GM12878 (cell line): ENCODE measurements at regions not wholly inside any gene's neighbourhood (a gene's known extent, or its start where the extent isn't known, plus 50 kb on each side); places are given as distances from the start of the nearest gene placed in this dataset.

Experiments
- ATAC-seq: fragments of 200-7000 bp; cut with Tn5 transposase; 3 replicates; pipeline ENCODE4 v1.9.1; 2020; ENCODE audit warnings: mild to moderate bottlenecking, moderate library complexity
- BruUV-seq: library from RNA; stranded (reverse); fragments of 400-500 nt; replicated peaks from 2 replicates; lab custom pipeline; 2021; lab: Mats Ljungman, UMichigan
- CTCF ChIA-PET: fragments of 300-600 bp; sonication (Branson Sonifier 250); formaldehyde crosslinking; extraction: SDS; loops from one replicate; lab custom pipeline; 2021; ENCODE audit warnings: inconsistent platforms; lab: Yijun Ruan, JAX
- POLR2A ChIA-PET: fragments of 350-600 bp; formaldehyde crosslinking; extraction: SDS; loops from one replicate; lab custom pipeline; 2021; ENCODE audit warnings: inconsistent platforms; lab: Charles Lee
- RAD21 ChIA-PET: fragments of 300-600 bp; sonication (Branson Sonifier 250); formaldehyde crosslinking; loops from one replicate; lab custom pipeline; 2023; ENCODE audit warnings: antibody characterized with exemption; ENCODE audit not compliant: unreplicated experiment; lab: Charles Lee
- SMC1A ChIA-PET: fragments of 300-600 bp; sonication (Branson Sonifier 250); formaldehyde crosslinking; loops from one replicate; lab custom pipeline; 2023; ENCODE audit not compliant: unreplicated experiment, uncharacterized antibody; lab: Charles Lee
- DNase-seq: peaks from one replicate; pipeline ENCODE4 v3.0.0-alpha.2; 2011; ENCODE audit warnings: low read depth, low spot score
- FAIRE-seq: peaks from 3 replicates; lab custom pipeline; 2011; peaks lifted over from hg19 to GRCh38; lab: Jason Lieb, UNC
- H2AFZ ChIP-seq: 2 replicates; pipeline ENCODE4 v1.6.0; 2011; ENCODE audit warnings: low read depth, low read length, control low read depth; ENCODE audit not compliant: control insufficient read depth
- H3K27ac ChIP-seq: 2 replicates; pipeline ENCODE4 v1.5.1; 2011; ENCODE audit warnings: control low read depth; ENCODE audit not compliant: control insufficient read depth, insufficient read depth
- H3K27me3 ChIP-seq, 2 experiments: replicated peaks in 1 of 2; 2 replicates each; pipeline versions ENCODE4 v1.6.0 to v1.6.1; 2011; ENCODE audit warnings: low read length in 1 of 2; ENCODE audit not compliant: control insufficient read depth in 2 of 2, insufficient read depth in 2 of 2
- H3K36me3 ChIP-seq, 2 experiments: 2 replicates each; pipeline ENCODE4 v1.5.1; 2011; ENCODE audit warnings: low read length in 1 of 2; ENCODE audit not compliant: control insufficient read depth in 2 of 2, insufficient read depth in 2 of 2
- H3K4me1 ChIP-seq: 2 replicates; pipeline ENCODE4 v1.6.1; 2011; ENCODE audit warnings: mild to moderate bottlenecking, low read length, moderate library complexity, mixed read lengths; ENCODE audit not compliant: control insufficient read depth, insufficient read depth
- H3K4me2 ChIP-seq: 2 replicates; pipeline ENCODE4 v1.6.0; 2011; ENCODE audit warnings: control low read depth; ENCODE audit not compliant: control insufficient read depth, insufficient read depth
- H3K4me3 ChIP-seq: fragments of 200-600 bp; sonication (generic); 2 replicates; pipeline ENCODE4 v1.5.1; 2016
- H3K79me2 ChIP-seq: 2 replicates; pipeline ENCODE4 v1.6.0; 2011; ENCODE audit warnings: low read length; ENCODE audit not compliant: control insufficient read depth, insufficient read depth
- H3K9ac ChIP-seq: 2 replicates; pipeline ENCODE4 v1.8.0; 2011; ENCODE audit warnings: low read length, control low read depth, mixed read lengths; ENCODE audit not compliant: control insufficient read depth, insufficient read depth
- H3K9me3 ChIP-seq: replicated peaks from 3 replicates; pipeline ENCODE4 v1.5.1; 2011; ENCODE audit warnings: mild to moderate bottlenecking, low read length; ENCODE audit not compliant: control insufficient read depth, insufficient read depth
- H4K20me1 ChIP-seq: 2 replicates; pipeline ENCODE4 v1.6.0; 2011; ENCODE audit not compliant: control insufficient read depth, insufficient read depth
- ATF7 ChIP-seq: fragments of 450-650 bp; IDR thresholded peaks from 2 replicates; pipeline ENCODE4 v1.6.1; 2016; ENCODE audit warnings: low read depth, mild to moderate bottlenecking
- CREB1 ChIP-seq: IDR thresholded peaks from 2 replicates; pipeline ENCODE4 v1.6.1; 2012; ENCODE audit warnings: low read depth, mild to moderate bottlenecking, inconsistent platforms
- EP300 ChIP-seq, 2 experiments: fragments of 150-350 bp in 1 of 2; IDR thresholded peaks; 2 replicates each; pipeline ENCODE4 v1.6.1; 2011 to 2012; ENCODE audit warnings: low read depth in 2 of 2, low read length in 2 of 2, borderline replicate concordance in 1 of 2, improper control_type of control experiment in 1 of 2, inconsistent platforms in 1 of 2; ENCODE audit not compliant: control insufficient read depth in 1 of 2
- NR2F1 ChIP-seq: fragments of 450-650 bp; conservative IDR thresholded peaks from 2 replicates; pipeline ENCODE4 v1.6.1; 2017; ENCODE audit warnings: mild to moderate bottlenecking
- POLR2A ChIP-seq: IDR thresholded peaks from 2 replicates; pipeline ENCODE4 v1.6.1; 2011; ENCODE audit warnings: low read depth, mild to moderate bottlenecking, low read length
- ZNF622 ChIP-seq: fragments of 450-650 bp; IDR thresholded peaks from 2 replicates; pipeline ENCODE4 v1.6.1; 2017; ENCODE audit warnings: mild to moderate bottlenecking, inconsistent platforms
- WGBS: methylation state at CpG from one replicate; pipeline ENCODE4 v1.1.6; 2016; ENCODE audit warnings: low lambda C conversion rate; ENCODE audit not compliant: insufficient replicate concordance, insufficient coverage; ENCODE audit errors: missing lambda C conversion rate; 5-methylcytosine and 5-hydroxymethylcytosine counted together
- in situ Hi-C: fragments of 300-500 bp; cut with MboI; formaldehyde crosslinking; loops from 9 replicates; pipeline ENCODE4 v1.14.3; 2018; ENCODE audit warnings: mixed read lengths
- intact Hi-C: fragments of 100-400 bp; cut with micrococcal nuclease; formaldehyde crosslinking; loops from one replicate; pipeline ENCODE4 v1.14.2; 2022; ENCODE audit not compliant: unreplicated experiment
- TF ChIP-seq, protein P1 (sequence below): fragments of 150-350 bp; IDR thresholded peaks from 2 replicates; pipeline ENCODE4 v1.6.1; 2016; ENCODE audit warnings: low read depth, low read length
- TF ChIP-seq, protein P2 (sequence below), 3 experiments: IDR thresholded peaks in 2 of 3; conservative IDR thresholded peaks in 1 of 3; 2 replicates each; pipeline ENCODE4 v1.5.1; 2011; ENCODE audit warnings: low read depth in 3 of 3, low read length in 3 of 3, mild to moderate bottlenecking in 3 of 3, control low read depth in 2 of 3, moderate library complexity in 2 of 3, inconsistent platforms in 1 of 3, mixed read lengths in 1 of 3; ENCODE audit not compliant: control insufficient read depth in 2 of 3, insufficient read depth in 1 of 3; ENCODE audit errors: extremely low read depth in 1 of 3
- TF ChIP-seq, protein P3 (sequence below): IDR thresholded peaks from 2 replicates; pipeline ENCODE4 v1.6.1; 2011; ENCODE audit warnings: borderline replicate concordance, low read depth, mild to moderate bottlenecking, moderate library complexity, mixed read lengths, low read length; ENCODE audit not compliant: insufficient read depth; ENCODE audit errors: extremely low read length
- TF ChIP-seq, protein P4 (sequence below): IDR thresholded peaks from 2 replicates; pipeline ENCODE4 v1.6.1; 2011; ENCODE audit warnings: low read depth, low read length, improper control_type of control experiment, borderline replicate concordance
- TF ChIP-seq, protein P5 (sequence below): fragments of 450-650 bp; IDR thresholded peaks from 2 replicates; pipeline ENCODE4 v1.6.1; 2018; ENCODE audit warnings: borderline replicate concordance, mild to moderate bottlenecking; ENCODE audit not compliant: partially characterized antibody

DNA sequence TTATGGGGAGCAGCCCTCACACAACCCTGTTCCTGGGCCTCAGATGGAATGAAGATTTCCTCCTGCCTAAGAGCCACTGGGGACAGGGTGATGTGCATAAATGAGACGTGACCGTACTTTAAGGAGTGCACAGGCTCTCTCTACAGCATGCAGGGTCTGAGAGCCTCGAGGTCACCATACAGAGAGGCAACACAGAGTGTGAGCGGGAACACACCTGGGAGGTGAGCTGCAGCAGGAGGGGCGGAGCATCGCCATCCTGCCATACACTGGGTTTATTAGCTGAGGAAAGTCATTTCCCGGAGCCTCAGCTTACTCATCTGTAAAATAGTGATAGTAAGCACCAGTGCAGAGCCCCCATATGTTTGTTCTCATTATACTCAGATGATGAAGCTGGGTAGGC lies 182.5 kb upstream of the RAD23B start:
- intact Hi-C loops (no loop called here), in situ Hi-C loops (no loop called here)
- ChIA-PET SMC1A (no interaction called here), POLR2A (no interaction called here), CTCF (no interaction called here), RAD21 (no interaction called here)
- ATAC-seq (no peak), DNase-seq (no peak), FAIRE-seq (no peak)
- Histone ChIP-seq H3K9me3 (no peaks in the 10 kb centered on the region), H4K20me1 (no peaks in the 10 kb centered on the region), H3K9ac (no peak overlapping the region), H2AFZ (no peak overlapping the region), H3K27ac (no peak overlapping the region), H3K4me2 (no peak overlapping the region), H3K79me2 (no peaks in the 10 kb centered on the region), H3K36me3 (no peaks in the 10 kb centered on the region), H3K27me3 (no peaks in the 10 kb centered on the region), H3K4me1 (no peaks in the 10 kb centered on the region), H3K4me3 (no peak overlapping the region)
- no TSS peak for BruUV-seq
- TF ChIP-seq, protein P1, sequence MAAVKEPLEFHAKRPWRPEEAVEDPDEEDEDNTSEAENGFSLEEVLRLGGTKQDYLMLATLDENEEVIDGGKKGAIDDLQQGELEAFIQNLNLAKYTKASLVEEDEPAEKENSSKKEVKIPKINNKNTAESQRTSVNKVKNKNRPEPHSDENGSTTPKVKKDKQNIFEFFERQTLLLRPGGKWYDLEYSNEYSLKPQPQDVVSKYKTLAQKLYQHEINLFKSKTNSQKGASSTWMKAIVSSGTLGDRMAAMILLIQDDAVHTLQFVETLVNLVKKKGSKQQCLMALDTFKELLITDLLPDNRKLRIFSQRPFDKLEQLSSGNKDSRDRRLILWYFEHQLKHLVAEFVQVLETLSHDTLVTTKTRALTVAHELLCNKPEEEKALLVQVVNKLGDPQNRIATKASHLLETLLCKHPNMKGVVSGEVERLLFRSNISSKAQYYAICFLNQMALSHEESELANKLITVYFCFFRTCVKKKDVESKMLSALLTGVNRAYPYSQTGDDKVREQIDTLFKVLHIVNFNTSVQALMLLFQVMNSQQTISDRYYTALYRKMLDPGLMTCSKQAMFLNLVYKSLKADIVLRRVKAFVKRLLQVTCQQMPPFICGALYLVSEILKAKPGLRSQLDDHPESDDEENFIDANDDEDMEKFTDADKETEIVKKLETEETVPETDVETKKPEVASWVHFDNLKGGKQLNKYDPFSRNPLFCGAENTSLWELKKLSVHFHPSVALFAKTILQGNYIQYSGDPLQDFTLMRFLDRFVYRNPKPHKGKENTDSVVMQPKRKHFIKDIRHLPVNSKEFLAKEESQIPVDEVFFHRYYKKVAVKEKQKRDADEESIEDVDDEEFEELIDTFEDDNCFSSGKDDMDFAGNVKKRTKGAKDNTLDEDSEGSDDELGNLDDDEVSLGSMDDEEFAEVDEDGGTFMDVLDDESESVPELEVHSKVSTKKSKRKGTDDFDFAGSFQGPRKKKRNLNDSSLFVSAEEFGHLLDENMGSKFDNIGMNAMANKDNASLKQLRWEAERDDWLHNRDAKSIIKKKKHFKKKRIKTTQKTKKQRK: no peak
- TF ChIP-seq, protein P2, sequence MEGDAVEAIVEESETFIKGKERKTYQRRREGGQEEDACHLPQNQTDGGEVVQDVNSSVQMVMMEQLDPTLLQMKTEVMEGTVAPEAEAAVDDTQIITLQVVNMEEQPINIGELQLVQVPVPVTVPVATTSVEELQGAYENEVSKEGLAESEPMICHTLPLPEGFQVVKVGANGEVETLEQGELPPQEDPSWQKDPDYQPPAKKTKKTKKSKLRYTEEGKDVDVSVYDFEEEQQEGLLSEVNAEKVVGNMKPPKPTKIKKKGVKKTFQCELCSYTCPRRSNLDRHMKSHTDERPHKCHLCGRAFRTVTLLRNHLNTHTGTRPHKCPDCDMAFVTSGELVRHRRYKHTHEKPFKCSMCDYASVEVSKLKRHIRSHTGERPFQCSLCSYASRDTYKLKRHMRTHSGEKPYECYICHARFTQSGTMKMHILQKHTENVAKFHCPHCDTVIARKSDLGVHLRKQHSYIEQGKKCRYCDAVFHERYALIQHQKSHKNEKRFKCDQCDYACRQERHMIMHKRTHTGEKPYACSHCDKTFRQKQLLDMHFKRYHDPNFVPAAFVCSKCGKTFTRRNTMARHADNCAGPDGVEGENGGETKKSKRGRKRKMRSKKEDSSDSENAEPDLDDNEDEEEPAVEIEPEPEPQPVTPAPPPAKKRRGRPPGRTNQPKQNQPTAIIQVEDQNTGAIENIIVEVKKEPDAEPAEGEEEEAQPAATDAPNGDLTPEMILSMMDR (IDR thresholded peaks at IDR 0.05 in 2 of 3, conservative IDR thresholded peaks at IDR 0.05 in 1 of 3; ENCODE audit: control insufficient read depth in 2 of 3, extremely low read depth in 1 of 3, insufficient read depth in 1 of 3, low read depth in 3 of 3, low read length in 3 of 3): no peak
- TF ChIP-seq, protein P3, sequence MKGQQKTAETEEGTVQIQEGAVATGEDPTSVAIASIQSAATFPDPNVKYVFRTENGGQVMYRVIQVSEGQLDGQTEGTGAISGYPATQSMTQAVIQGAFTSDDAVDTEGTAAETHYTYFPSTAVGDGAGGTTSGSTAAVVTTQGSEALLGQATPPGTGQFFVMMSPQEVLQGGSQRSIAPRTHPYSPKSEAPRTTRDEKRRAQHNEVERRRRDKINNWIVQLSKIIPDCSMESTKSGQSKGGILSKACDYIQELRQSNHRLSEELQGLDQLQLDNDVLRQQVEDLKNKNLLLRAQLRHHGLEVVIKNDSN: no peak
- TF ChIP-seq EP300 (IDR thresholded peaks at IDR 0.05; ENCODE audit: borderline replicate concordance in 1 of 2, control insufficient read depth in 1 of 2, low read depth in 2 of 2, low read length in 2 of 2) (no peak), ATF7 (no peak), POLR2A (no peak), ZNF622 (no peak), CREB1 (no peak), NR2F1 (no peak)
- TF ChIP-seq, protein P4, sequence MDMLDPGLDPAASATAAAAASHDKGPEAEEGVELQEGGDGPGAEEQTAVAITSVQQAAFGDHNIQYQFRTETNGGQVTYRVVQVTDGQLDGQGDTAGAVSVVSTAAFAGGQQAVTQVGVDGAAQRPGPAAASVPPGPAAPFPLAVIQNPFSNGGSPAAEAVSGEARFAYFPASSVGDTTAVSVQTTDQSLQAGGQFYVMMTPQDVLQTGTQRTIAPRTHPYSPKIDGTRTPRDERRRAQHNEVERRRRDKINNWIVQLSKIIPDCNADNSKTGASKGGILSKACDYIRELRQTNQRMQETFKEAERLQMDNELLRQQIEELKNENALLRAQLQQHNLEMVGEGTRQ: no peak
- TF ChIP-seq, protein P5, sequence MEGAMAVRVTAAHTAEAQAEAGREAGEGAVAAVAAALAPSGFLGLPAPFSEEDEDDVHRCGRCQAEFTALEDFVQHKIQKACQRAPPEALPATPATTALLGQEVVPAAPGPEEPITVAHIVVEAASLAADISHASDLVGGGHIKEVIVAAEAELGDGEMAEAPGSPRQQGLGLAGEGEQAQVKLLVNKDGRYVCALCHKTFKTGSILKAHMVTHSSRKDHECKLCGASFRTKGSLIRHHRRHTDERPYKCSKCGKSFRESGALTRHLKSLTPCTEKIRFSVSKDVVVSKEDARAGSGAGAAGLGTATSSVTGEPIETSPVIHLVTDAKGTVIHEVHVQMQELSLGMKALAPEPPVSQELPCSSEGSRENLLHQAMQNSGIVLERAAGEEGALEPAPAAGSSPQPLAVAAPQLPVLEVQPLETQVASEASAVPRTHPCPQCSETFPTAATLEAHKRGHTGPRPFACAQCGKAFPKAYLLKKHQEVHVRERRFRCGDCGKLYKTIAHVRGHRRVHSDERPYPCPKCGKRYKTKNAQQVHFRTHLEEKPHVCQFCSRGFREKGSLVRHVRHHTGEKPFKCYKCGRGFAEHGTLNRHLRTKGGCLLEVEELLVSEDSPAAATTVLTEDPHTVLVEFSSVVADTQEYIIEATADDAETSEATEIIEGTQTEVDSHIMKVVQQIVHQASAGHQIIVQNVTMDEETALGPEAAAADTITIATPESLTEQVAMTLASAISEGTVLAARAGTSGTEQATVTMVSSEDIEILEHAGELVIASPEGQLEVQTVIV: no peak
- 39% methylated on average over 7 of the region's 7 CpGs for WGBS
